GM18519 (cell line): ENCODE measurements at regions not wholly inside any gene's neighbourhood (a gene's known extent, or its start where the extent isn't known, plus 50 kb on each side); places are given as distances from the start of the nearest gene placed in this dataset.

Source experiments
- ATAC-seq: cut with Tn5 transposase; IDR thresholded peaks from one replicate; pipeline ENCODE4 v1.9.1; 2021; ENCODE audit warnings: mild to moderate bottlenecking, moderate library complexity; ENCODE audit not compliant: unreplicated experiment, low FRiP score

DNA sequence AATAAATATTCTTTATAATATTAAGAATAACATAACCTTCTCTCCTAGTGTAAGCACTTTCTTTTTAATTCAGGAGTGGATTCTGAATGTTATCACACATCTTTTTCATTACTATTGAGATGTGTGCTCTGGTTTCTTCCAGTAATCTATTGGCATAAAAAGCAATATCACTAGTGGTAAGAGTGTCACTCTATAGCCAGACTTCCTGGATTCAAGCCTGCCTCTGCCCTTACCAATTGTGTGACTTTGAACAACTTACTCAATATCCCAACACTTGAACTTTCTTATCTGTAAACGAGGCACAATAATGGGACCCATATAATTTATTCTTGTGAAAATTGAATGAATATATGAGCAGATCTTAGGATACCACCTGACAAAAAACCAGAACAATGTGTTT, 71.0 kb downstream of the SEM1 start:
- ATAC-seq = no peak

DNA sequence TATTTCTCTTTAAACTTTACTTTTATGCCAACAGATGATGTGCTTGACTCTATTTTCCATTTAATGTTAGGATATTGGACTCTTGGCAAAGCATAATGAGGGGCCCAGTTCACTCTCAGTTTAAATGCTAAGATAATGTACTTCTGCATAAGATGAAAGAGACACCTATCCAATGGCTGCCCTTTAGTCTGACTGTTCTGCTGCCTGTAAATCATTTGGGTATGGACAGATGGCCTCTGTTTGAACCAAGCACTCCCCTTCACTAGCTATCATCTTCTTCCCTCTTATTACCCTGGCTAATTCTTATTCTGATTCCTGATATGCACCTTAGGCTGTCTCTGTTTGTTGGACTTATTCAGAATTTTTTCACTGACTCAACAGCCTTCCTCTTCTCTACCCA, 72.1 kb downstream of the SEM1 start:
- ATAC-seq = no peak

DNA sequence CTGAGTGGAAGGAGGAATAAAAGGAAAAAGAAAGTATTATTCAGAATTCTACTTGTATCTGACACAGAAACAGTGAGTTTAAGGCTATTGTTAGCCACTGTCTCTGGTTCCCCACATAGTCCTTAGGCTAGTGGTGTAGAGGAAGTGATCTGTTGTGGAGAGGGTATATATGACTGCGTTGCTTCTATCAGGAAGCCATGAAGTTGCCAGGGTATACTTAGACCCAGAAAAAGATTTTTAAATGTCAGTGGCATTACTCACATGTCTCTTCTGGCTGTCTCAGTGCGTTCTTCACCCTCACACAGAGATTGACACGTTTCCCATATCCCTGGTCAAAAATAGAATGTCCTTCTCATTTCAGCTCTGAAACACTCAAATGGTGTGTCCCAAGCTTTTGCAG, 72.7 kb downstream of the SEM1 start:
- no peak for ATAC-seq

- ATAC-seq = no peak
Measured at GRCh38 chr7:96636342-96636860, 73.2 kb downstream of the SEM1 start.

DNA sequence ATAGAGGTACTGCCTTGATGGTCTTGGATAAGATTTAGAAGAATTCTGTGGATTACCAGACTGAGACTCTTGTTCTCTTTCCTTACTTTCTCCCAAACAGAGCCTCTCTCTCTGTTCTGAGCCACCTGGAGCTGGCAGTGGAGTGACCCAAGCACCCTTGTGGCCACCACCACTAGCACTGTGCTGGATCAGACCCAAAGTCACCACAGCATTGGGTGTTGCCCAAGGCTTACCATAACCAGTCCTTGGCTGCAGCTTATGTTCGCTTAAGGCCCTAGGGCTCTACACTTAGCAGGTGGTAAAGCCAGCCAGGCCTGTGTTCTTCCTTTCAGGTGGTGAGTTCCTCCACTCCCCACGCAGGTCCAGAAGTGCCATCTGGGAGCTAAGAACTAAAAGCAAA, 79.8 kb downstream of the SEM1 start:
- no peak for ATAC-seq

DNA sequence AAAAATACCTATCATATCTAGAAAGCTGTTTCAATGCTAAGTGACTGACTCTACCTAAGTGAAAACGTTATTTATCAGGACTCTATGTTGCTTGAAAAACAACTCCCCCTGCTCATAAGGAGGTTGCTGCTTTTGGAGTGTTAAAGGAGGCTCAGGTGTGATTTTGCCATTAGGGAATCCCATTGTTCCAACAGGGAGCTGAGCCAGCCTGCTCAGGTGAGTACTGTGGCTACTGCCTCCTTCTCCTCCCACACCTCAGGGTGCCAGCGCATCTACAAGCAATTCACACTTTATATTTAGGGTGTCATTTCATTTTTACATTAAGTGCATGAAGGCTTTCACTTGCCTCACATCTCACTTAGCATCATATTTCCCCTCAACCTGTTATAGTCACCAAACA, 84.7 kb downstream of the SEM1 start:
- ATAC-seq = no peak

- no peak for ATAC-seq
Measured at GRCh38 chr7:96621932-96622331, 87.7 kb downstream of the SEM1 start.

GRCh38 chr7:96614154-96614867, 95.3 kb downstream of the SEM1 start:
- peak; percentile 65 for ATAC-seq

DNA sequence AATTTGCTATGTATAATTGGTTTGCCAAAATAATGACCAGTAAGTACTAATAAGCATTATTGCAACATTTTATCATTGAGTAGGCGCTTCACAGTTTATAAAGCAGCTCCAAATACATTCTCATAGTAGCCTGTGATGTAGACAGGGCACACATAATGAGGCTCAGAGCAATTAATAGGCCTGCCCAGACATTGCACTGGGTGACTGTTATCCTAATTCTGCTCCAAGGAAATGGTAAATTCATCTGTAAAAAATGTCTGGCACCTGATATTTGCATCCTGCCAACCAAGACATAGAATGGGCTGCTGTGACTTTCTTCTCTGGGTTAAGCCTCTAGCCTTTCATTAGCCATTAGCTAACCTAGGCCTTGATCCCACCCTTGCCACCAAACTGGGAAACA, 97.6 kb downstream of the SEM1 start:
- no peak for ATAC-seq

DNA sequence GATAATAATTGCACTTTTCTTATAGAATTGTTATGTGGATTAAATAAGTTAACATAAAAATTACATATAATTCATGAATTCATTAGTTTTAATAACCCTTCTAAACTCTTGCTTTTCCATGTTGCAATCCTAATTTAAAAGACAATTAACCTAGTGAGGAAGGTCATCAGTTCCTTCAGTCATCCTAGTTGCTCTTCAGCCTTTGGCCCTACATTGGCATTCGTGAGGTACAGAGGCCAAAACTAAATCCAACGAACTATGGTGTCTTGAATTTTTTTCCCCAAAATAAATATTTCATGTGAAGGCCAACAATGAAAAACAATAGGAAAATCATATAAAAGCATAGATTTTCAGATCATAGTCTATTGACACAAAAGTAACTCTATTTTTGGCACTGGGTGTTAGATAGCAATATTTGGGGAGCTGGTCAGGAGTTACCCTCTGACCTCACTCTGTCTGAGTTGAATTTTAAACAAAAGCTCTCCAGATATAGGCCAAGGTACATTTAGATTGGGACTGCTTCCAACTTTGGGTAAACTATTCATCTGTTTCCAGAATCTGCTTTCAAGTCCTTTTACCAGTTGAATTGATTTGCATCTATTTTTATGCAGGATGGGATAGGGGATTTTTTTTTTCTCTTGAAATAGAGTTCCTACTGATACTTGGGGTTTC, 104.5 kb downstream of the SEM1 start:
- ATAC-seq = no peak

DNA sequence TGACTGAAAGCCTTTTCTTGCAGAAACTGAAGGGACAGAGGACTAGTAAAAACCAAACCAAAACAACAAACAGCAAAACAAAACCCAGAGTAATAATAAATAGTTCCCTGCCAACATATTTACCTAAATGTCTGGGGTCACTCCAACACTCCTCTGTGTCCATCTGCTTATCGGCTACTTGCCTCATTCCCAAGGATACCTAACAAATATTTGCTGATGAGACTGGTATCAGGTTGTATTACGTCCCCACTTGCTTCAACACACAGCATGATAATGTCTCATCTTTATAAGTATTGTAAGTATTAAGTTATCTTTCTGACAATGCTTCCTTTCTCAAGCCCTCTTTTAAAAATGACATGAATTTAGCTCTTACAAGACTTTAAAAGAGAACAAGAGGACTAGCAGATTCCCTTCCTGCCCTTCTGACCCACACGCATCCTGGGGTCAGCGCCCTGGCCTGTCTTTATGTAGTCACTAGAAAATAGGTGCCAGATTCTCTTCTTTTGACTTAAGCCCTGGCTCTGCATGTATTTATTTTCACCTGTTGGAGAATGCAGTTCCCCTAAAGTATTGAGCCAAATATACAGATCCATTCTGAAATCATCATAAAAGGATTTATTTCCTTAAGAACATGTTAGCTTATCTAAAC, 110.2 kb downstream of the SEM1 start:
- no peak for ATAC-seq

DNA sequence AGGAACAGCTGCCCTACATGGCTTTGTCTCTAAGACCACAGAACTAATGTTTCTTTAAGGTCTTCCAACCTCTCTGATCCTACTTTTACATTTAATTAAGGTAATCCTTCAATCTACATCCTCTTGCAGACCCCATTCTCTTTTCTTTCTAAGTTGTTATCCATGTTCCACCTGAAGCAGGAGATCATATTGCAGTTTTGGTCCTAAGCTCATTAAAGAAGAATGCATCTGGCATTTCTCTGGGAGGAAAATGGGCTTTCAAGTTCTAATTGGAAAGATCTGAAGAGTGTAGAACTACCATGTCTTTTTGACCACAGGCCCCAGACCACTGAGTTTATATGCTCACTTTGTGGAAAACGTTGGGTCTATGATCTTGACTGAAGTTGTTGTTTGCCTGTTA, 111.2 kb downstream of the SEM1 start:
- ATAC-seq = no peak

- ATAC-seq = no peak
Measured at GRCh38 chr7:96596120-96596826, 113.4 kb downstream of the SEM1 start.

DNA sequence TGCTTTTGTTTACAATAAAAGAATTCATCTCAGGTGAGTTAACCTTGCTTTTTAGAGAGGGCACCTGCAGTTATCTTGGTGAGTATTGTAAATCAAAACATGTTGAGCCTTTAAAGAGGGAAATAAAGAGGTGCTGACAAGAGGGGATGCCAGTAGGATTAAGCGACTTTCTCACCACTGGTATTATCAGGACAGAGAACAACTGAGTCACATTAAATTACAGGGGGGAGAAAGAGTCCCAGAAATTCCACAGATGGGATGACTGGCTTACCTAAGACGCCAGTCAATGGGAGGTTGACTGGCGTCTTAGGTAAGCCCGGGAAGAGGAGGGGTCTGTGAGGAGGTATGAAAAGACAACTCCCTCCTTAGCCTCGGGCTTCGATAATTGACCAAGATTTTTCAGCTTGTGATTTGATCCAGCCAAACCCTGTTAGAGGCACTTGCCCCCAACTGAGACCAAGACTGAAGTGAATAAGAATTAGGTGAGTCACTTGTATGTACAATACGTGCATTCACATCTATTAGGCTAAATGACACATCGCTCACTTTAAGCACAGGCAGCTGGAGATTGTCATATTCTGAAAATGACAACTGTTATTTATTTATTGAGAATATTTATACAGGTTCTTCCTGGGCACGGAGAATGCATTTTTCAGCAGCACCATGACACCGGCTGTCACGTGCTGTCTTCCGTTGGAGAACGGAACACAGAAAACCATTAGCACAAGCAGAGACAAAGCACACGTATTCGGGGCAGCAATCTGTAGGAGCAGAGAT, 117.6 kb downstream of the SEM1 start:
- no peak for ATAC-seq

- no peak for ATAC-seq
Measured at GRCh38 chr7:96591159-96591899, 118.3 kb downstream of the SEM1 start.

GRCh38 chr7:96589038-96589437, 120.6 kb downstream of the SEM1 start:
- ATAC-seq = no peak

DNA sequence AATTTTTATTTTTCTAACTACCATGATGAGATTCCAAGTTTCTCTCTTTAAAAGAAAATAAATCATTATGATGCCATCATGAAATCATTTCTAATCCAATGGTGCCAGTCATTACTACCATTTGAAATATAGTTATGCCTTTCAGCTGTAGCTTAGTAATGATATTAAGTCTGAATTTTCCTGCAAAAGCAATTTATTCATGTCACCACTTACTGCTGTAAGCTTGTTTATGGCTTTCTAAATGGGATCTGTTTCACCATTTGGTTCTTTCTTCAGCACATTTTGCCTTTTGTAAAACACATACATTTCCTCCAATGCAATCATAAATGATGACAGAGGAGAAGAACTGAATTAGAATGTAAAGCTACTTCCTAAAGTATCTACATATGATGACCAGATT, 130.5 kb downstream of the SEM1 start:
- no peak for ATAC-seq

DNA sequence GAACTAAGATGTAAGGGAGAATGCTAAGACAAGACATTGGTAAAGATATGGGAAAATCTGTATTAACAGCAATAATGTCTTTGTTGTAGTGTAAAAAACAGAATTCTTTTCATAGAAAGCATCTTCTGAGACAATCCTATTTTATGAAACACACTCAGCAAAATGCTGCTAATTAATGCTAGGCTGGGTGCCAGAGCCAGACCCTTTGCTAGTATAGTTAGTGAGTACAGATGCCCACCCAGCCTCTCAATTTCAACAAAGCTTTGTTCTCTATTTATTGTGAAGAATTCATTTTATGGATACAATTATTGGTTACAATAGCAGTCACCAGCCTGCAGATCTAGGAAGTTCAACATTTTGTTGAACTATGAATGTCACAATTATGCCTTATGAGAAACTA, 131.0 kb downstream of the SEM1 start:
- ATAC-seq = no peak

DNA sequence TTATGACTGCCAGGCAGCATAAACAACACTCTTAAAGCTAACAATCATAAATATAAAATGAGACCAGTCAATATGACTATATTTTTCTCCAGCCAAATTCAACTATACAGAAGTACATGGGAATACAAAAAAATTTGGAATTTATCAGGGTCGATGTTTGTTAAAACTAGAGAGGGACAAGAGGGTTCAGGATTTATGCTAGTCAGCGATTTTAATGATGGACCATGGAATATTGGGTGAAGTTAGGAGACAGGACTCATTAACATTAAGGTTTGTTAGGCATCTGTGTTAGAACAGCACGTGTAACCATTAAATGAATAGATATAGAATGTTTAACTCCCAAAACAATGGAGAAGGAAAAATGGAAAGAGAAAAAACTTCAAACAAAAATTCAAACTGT, 146.2 kb downstream of the SEM1 start:
- no peak for ATAC-seq

GRCh38 chr7:96562966-96563365, 146.7 kb downstream of the SEM1 start:
- ATAC-seq = no peak
